HCT116 (cell line): ENCODE measurements at regions not wholly inside any gene's neighbourhood (a gene's known extent, or its start where the extent isn't known, plus 50 kb on each side); places are given as distances from the start of the nearest gene placed in this dataset.

ENCODE experiments used
- ATAC-seq: fragments of 200-7000 bp; cut with Tn5 transposase; 2 replicates; pipeline ENCODE4 v1.9.1; 2020; ENCODE audit warnings: mild to moderate bottlenecking, moderate library complexity
- BruUV-seq: library from RNA; stranded (reverse); fragments of 400-500 nt; replicated peaks from 2 replicates; lab custom pipeline; 2021; lab: Mats Ljungman, UMichigan
- CTCF ChIA-PET: fragments of 300-600 bp; sonication (Branson Sonifier 250); formaldehyde crosslinking; loops from one replicate; lab custom pipeline; 2021; ENCODE audit warnings: antibody characterized with exemption; lab: Charles Lee
- POLR2A ChIA-PET: fragments of 300-600, 350-600 bp; sonication (Branson Sonifier 250); formaldehyde crosslinking; loops from one replicate; lab custom pipeline; 2021; ENCODE audit warnings: antibody characterized with exemption; lab: Charles Lee
- RAD21 ChIA-PET, 2 experiments: fragments of 300-600 bp; sonication (Branson Sonifier 250); formaldehyde crosslinking; loops; one replicate each; lab custom pipeline; 2023; ENCODE audit warnings: low total read pairs in 2 of 2; ENCODE audit not compliant: uncharacterized antibody in 2 of 2, unreplicated experiment in 2 of 2, low non-redundant PET in 1 of 2; lab: Charles Lee
- DNase-seq: peaks from one replicate; pipeline ENCODE4 v3.0.0-alpha.2; 2010; ENCODE audit warnings: low read depth, low spot score
- H2AFZ ChIP-seq: fragments of 200-600 bp; shearing (Covaris generic), sonication (generic); 2 replicates; pipeline ENCODE4 v1.6.1; 2017; ENCODE audit warnings: low read depth, mixed run types, mixed read lengths, antibody characterized with exemption, low read length; ENCODE audit not compliant: poor library complexity, severe bottlenecking
- H3K27ac ChIP-seq: 2 replicates; pipeline ENCODE4 v1.5.1; 2012; ENCODE audit warnings: low read depth, low read length
- H3K27me3 ChIP-seq: fragments of 200-600 bp; sonication (generic); 2 replicates; pipeline ENCODE4 v1.6.1; 2016; ENCODE audit warnings: mixed run types, low read length, mixed read lengths; ENCODE audit not compliant: insufficient read depth
- H3K36me3 ChIP-seq, 2 experiments: fragments of 200-500 bp in 1 of 2; fragments of 200-600 bp in 1 of 2; sonication (Bioruptor generic) in 1 of 2; sonication (generic) in 1 of 2; 2 replicates each; pipeline versions ENCODE4 v1.5.1 to v1.6.1; 2014 to 2016; ENCODE audit warnings: low read length in 2 of 2, inconsistent platforms in 1 of 2, mixed read lengths in 1 of 2, mixed run types in 1 of 2; ENCODE audit not compliant: insufficient read depth in 2 of 2, control insufficient read depth in 1 of 2
- H3K4me1 ChIP-seq, 2 experiments: fragments of 200-600 bp in 1 of 2; sonication (generic) in 1 of 2; 2 replicates each; pipeline versions ENCODE4 v1.5.1 to v1.6.1; 2012 to 2017; ENCODE audit warnings: low read length in 2 of 2, inconsistent platforms in 1 of 2, mild to moderate bottlenecking in 1 of 2, mixed read lengths in 1 of 2, mixed run types in 1 of 2, moderate library complexity in 1 of 2; ENCODE audit not compliant: insufficient read depth in 2 of 2, control insufficient read depth in 1 of 2
- H3K4me2 ChIP-seq: fragments of 200-600 bp; sonication (generic); 2 replicates; pipeline ENCODE4 v1.6.1; 2017; ENCODE audit warnings: mixed run types, low read length, mixed read lengths
- H3K4me3 ChIP-seq, 2 experiments: fragments of 200-600 bp in 1 of 2; sonication (generic) in 1 of 2; replicated peaks in 1 of 2; 2 replicates each; pipeline ENCODE4 v1.5.1; 2011 to 2016; ENCODE audit warnings: low read length in 2 of 2, control low read depth in 1 of 2, low read depth in 1 of 2, mild to moderate bottlenecking in 1 of 2, mixed read lengths in 1 of 2, mixed run types in 1 of 2
- H3K79me2 ChIP-seq: fragments of 200-600 bp; sonication (generic); 2 replicates; pipeline ENCODE4 v1.6.1; 2017; ENCODE audit warnings: mild to moderate bottlenecking, mixed run types, low read length, moderate library complexity, mixed read lengths; ENCODE audit not compliant: insufficient read depth
- H3K9ac ChIP-seq: fragments of 200-600 bp; sonication (generic); 2 replicates; pipeline ENCODE4 v1.6.1; 2016; ENCODE audit warnings: low read length, mixed read lengths
- H3K9me2 ChIP-seq: fragments of 200-600 bp; sonication (generic), shearing (Covaris generic); 2 replicates; pipeline ENCODE4 v1.6.1; 2017; ENCODE audit warnings: mixed run types, mild to moderate bottlenecking, moderate library complexity; ENCODE audit not compliant: insufficient read depth
- H3K9me3 ChIP-seq, 2 experiments: fragments of 200-500 bp in 1 of 2; fragments of 200-600 bp in 1 of 2; sonication (Bioruptor generic) in 1 of 2; sonication (generic) in 1 of 2; 2 replicates each; pipeline ENCODE4 v1.6.1; 2014 to 2017; ENCODE audit warnings: low read length in 2 of 2, mixed read lengths in 2 of 2, inconsistent platforms in 1 of 2, low read depth in 1 of 2, mild to moderate bottlenecking in 1 of 2, mixed run types in 1 of 2, moderate library complexity in 1 of 2; ENCODE audit not compliant: control insufficient read depth in 1 of 2, insufficient read depth in 1 of 2
- H4K20me1 ChIP-seq: fragments of 200-600 bp; sonication (generic), shearing (Covaris generic); 2 replicates; pipeline ENCODE4 v1.6.1; 2017; ENCODE audit warnings: mixed run types, mild to moderate bottlenecking, moderate library complexity; ENCODE audit not compliant: insufficient read depth
- CTCF ChIP-seq, 3 experiments: fragments of 200-600 bp in 1 of 3; sonication (generic) in 1 of 3; IDR thresholded peaks in 2 of 3; conservative IDR thresholded peaks in 1 of 3; 2 replicates each; pipeline ENCODE4 v1.5.1; 2012 to 2017; ENCODE audit warnings: low read depth in 2 of 3, low read length in 2 of 3, antibody characterized with exemption in 1 of 3, borderline replicate concordance in 1 of 3, control low read depth in 1 of 3, mild to moderate bottlenecking in 1 of 3, mixed read lengths in 1 of 3, mixed run types in 1 of 3, moderate library complexity in 1 of 3; ENCODE audit not compliant: insufficient read depth in 1 of 3
- ELF1 ChIP-seq: IDR thresholded peaks from 2 replicates; pipeline ENCODE4 v1.6.1; 2012; ENCODE audit warnings: low read depth, borderline replicate concordance
- POLR2A ChIP-seq: IDR thresholded peaks from 2 replicates; pipeline ENCODE4 v1.7.0; 2011; ENCODE audit warnings: borderline replicate concordance; ENCODE audit not compliant: insufficient read depth, insufficient read length; ENCODE audit errors: extremely low read depth
- REST ChIP-seq: IDR thresholded peaks from 2 replicates; pipeline ENCODE4 v1.6.1; 2012; ENCODE audit warnings: low read depth
- SP1 ChIP-seq: IDR thresholded peaks from 2 replicates; pipeline ENCODE4 v1.6.1; 2012; ENCODE audit warnings: low read depth
- ZFX ChIP-seq: fragments of 450-650 bp; IDR thresholded peaks from 2 replicates; pipeline ENCODE4 v1.6.1; 2017
- intact Hi-C: fragments of 100-400 bp; cut with micrococcal nuclease; formaldehyde crosslinking; loops from 2 replicates; pipeline ENCODE4 v1.10.0; 2022
- TF ChIP-seq, protein P1 (sequence below): IDR thresholded peaks from 2 replicates; pipeline ENCODE4 v1.6.1; 2012

DNA sequence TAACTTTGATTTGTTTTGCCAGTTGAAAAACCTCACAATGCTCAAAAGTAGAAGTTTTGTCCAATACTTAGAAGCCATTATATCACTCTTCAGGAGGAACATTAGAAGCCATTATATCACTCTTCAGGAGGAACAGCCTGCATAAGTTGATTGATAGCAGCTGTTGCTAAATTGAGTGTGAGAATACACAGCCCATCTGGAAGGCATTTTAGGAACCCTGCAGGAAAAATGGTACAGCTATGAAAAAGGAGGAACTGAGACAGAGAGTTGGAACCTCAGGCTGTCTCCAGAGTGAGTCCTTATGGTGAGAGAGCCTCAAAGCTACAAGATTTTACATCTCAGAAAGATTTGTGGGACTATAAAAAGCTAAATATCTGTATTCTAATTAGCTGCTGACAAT lies 207.0 kb downstream of the MYRFL start:
- Histone ChIP-seq H3K4me1 (no peaks in the 10 kb centered on the region), H3K9me3 (no peaks in the 10 kb centered on the region), H3K36me3 (no peaks in the 10 kb centered on the region), H3K4me2 (no peak overlapping the region), H3K9me2 (peaks cover 4% of the 10 kb centered on the region; the same call in 1 of the 2 replicates), H3K27ac (no peak overlapping the region)
- ChIA-PET POLR2A (no interaction called here), CTCF (no interaction called here)
- no peak for DNase-seq
- TF ChIP-seq CTCF (IDR thresholded peaks at IDR 0.05 in 2 of 3, conservative IDR thresholded peaks at IDR 0.05 in 1 of 3; ENCODE audit: borderline replicate concordance in 1 of 3, insufficient read depth in 1 of 3, low read depth in 2 of 3, low read length in 2 of 3): no peak
- no peak for TF ChIP-seq SP1
- no peak for TF ChIP-seq ELF1
- TF ChIP-seq, protein P1, sequence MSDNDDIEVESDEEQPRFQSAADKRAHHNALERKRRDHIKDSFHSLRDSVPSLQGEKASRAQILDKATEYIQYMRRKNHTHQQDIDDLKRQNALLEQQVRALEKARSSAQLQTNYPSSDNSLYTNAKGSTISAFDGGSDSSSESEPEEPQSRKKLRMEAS: no peak
- TF ChIP-seq POLR2A: no peak
- no peak for TF ChIP-seq REST
- no peak for TF ChIP-seq ZFX
- TF ChIP-seq, all 23 proteins: peak for 0
- intact Hi-C loops: no loop called here
- Histone ChIP-seq H3K27me3 (no peaks in the 10 kb centered on the region), H2AFZ (no peak overlapping the region), H3K4me3 (no peak overlapping the region), H4K20me1 (no peaks in the 10 kb centered on the region), H3K9ac (no peak overlapping the region), H3K79me2 (no peaks in the 10 kb centered on the region)
- no peak for ATAC-seq
- RAD21 ChIA-PET: no interaction called here
- no TSS peak for BruUV-seq
